ENCODE measurements at regions not wholly inside any gene's neighbourhood (a gene's known extent, or its start where the extent isn't known, plus 50 kb on each side); places are given as distances from the start of the nearest gene placed in this dataset.

- no peak overlapping the region for H3K4me3 ChIP-seq (ENCODE audit: control insufficient read depth, low read depth, low read length)
- no peak for TF ChIP-seq CTCF (conservative IDR thresholded peaks at IDR 0.05; ENCODE audit: control insufficient read depth, insufficient read depth, low read depth, low read length)
- no peak for DNase-seq (ENCODE audit: low read depth)
These were observed 392.1 kb downstream of the ANXA1 start for GRCh38 chr9:73543727-73544126.

- no peak for TF ChIP-seq CTCF (conservative IDR thresholded peaks at IDR 0.05; ENCODE audit: control insufficient read depth, insufficient read depth, low read depth, low read length)
- no peak overlapping the region for H3K4me3 ChIP-seq (ENCODE audit: control insufficient read depth, low read depth, low read length)
- no peak for DNase-seq (ENCODE audit: low read depth)
These were observed 396.5 kb downstream of the ANXA1 start for GRCh38 chr9:73548201-73548600.

- no peak for TF ChIP-seq CTCF (conservative IDR thresholded peaks at IDR 0.05; ENCODE audit: control insufficient read depth, insufficient read depth, low read depth, low read length)
- no peak for DNase-seq (ENCODE audit: low read depth)
- no peak overlapping the region for H3K4me3 ChIP-seq (ENCODE audit: control insufficient read depth, low read depth, low read length)
These were observed 398.3 kb downstream of the ANXA1 start for GRCh38 chr9:73549991-73550390.

- no peak overlapping the region for H3K4me3 ChIP-seq (ENCODE audit: control insufficient read depth, low read depth, low read length)
- TF ChIP-seq CTCF (conservative IDR thresholded peaks at IDR 0.05; ENCODE audit: control insufficient read depth, insufficient read depth, low read depth, low read length), result no peak
- DNase-seq (ENCODE audit: low read depth), result no peak
These were observed 401.6 kb downstream of the ANXA1 start for GRCh38 chr9:73553295-73553694.

GRCh38 chr9:73558471-73558870 is 406.8 kb downstream of the ANXA1 start:
- no peak overlapping the region for H3K4me3 ChIP-seq (ENCODE audit: control insufficient read depth, low read depth, low read length)
- no peak for TF ChIP-seq CTCF (conservative IDR thresholded peaks at IDR 0.05; ENCODE audit: control insufficient read depth, insufficient read depth, low read depth, low read length)
- DNase-seq (ENCODE audit: low read depth), result no peak

GRCh38 chr9:73565026-73565425 is 413.4 kb downstream of the ANXA1 start:
- H3K4me3 ChIP-seq (ENCODE audit: control insufficient read depth, low read depth, low read length), result no peak overlapping the region
- DNase-seq (ENCODE audit: low read depth), result no peak
- TF ChIP-seq CTCF (conservative IDR thresholded peaks at IDR 0.05; ENCODE audit: control insufficient read depth, insufficient read depth, low read depth, low read length), result no peak

DNA sequence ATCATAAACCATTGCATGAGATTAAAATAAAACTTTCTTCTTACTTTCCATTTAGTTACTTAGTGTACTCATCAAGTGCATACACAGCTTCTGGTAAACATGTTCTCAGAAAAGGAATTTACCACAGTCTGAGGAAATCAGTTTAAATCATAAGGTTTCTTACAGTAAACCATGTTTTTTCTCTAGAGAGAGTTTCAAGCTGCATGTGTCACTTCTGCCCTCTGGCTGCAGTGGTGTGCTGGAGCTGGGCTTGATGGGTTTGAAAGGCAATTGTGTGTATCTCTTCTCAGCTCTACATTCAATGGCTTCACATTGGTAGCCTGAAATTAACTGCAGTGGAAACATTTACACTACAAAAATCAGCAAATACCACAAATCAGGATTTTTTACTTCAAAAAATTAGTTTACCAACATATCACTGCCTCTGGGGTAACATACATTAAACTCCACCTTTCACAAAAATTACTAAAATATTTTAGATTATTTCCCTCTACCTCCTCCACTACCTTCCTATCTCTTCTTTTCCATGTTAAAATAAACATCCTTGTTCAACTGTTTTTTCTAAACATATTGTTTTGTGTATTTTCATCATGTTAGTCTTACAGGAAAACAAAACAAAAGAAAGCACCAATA is 414.3 kb downstream of the ANXA1 start:
- peak; percentile 67 for TF ChIP-seq CTCF (conservative IDR thresholded peaks at IDR 0.05; ENCODE audit: control insufficient read depth, insufficient read depth, low read depth, low read length)
- DNase-seq (ENCODE audit: low read depth), result peak; percentile 52
- H3K4me3 ChIP-seq (ENCODE audit: control insufficient read depth, low read depth, low read length), result no peak overlapping the region
